ENCODE measurements at regions not wholly inside any gene's neighbourhood (a gene's known extent, or its start where the extent isn't known, plus 50 kb on each side); places are given as distances from the start of the nearest gene placed in this dataset.
"Not testable (repeated sequence)": the region's sequence is repeated elsewhere in the genome, so short reads cannot be mapped to it uniquely, and the experiment has no call there.

- DNase-seq (ENCODE audit: low spot score) (no peak), FAIRE-seq (no peak)
Observed at GRCh38 chr10:83725567-83725966, 413.7 kb upstream of the GHITM start.

DNA sequence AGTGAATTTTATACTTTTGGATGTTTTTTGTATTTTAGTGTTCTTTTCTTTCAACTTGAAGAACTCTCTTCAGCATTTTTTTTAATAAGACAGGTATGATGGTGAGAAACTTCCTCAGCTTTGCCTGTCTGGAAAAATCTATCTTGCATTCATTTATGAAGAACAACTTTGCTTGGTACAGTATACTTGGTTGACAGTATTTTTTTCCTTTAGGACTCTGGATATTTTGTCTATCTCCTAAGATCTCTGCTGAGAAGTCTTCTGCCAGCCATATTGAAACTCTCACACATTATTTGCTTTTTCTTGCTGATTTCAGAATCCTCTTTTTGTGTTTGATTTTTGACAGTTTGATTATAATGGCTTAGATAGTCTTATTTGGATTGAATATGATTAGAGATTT lies 405.0 kb upstream of the GHITM start:
- DNase-seq (ENCODE audit: low spot score) (no peak), FAIRE-seq (no peak)

- FAIRE-seq: no peak
- no peak for DNase-seq (ENCODE audit: low spot score)
Observed at GRCh38 chr10:83736008-83736407, 403.3 kb upstream of the GHITM start.

- FAIRE-seq: no peak
Observed at GRCh38 chr10:83750604-83751003, 388.7 kb upstream of the GHITM start.

GRCh38 chr10:83753490-83753889 lies 385.8 kb upstream of the GHITM start:
- DNase-seq (ENCODE audit: low spot score) (no peak), FAIRE-seq (no peak)

More at GRCh38 chr10:83750604-83751003, 388.7 kb upstream of the GHITM start:
- no peak for DNase-seq (ENCODE audit: low spot score)

- DNase-seq (ENCODE audit: low spot score): no peak
Observed at GRCh38 chr10:83754857-83755256, 384.5 kb upstream of the GHITM start.

DNA sequence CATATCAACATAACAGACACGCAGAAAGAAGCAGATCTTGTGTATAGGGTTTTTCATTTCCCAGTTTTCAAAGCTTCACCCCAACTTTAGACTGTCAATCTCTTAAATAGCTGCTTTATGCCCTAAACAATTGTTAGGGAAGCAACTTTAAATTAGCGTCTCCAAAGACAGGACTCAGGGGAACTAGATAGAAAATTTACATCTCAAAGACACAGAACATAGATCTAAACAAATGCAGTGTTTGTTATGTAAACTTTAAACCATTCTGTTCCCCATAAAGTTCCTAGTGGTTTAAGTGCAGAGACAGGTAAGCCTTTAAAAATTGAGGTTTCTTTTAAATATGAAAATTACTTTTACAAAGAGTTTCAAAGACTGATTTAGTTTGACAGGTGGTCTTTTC lies 379.2 kb upstream of the GHITM start:
- DNase-seq (ENCODE audit: low spot score) (no peak), FAIRE-seq (no peak)

More at GRCh38 chr10:83754857-83755256, 384.5 kb upstream of the GHITM start:
- no peak for FAIRE-seq

- no peak for DNase-seq (ENCODE audit: low spot score)
- FAIRE-seq: no peak
Observed at GRCh38 chr10:83764666-83765065, 374.6 kb upstream of the GHITM start.

DNA sequence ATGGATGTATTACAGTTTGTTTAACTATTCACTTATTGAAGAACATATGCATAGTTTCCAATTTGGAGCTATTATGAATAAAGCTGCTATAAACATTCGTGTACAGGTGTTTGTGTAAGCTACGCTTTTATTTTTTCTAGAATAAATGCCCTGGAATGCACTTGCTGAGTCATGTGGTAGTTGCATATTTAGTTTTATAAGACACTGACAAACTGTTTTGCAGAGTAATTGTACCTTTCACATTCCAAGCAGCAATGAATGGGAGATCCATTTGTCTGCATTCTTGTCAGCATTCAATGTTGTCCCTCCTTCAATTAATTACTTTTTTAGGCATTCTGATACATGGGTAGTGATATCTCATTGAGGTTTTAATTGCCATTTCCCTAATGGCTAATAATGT lies 373.6 kb upstream of the GHITM start:
- DNase-seq (ENCODE audit: low spot score) (no peak), FAIRE-seq (no peak)

- FAIRE-seq (no peak), DNase-seq (ENCODE audit: low spot score) (no peak)
Observed at GRCh38 chr10:83769281-83769820, 370.0 kb upstream of the GHITM start.

DNA sequence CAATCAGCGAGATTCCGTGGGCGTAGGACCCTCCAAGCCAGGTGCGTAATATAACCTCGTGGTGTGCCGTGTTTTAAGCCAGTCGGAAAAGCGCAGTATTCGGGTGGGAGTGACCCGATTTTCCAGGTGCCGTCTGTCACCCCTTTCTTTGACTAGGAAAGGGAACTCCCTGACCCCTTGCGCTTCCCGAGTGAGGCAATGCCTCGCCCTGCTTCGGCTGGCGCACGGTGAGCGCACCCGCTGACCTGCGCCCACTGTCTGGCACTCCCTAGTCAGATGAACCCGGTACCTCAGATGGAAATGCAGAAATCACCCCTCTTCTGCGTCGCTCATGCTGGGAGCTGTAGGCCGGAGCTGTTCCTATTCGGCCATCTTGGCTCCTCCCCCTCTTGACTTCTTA lies 352.6 kb upstream of the GHITM start:
- FAIRE-seq; DNase-seq (ENCODE audit: low spot score): not testable (repeated sequence)

DNA sequence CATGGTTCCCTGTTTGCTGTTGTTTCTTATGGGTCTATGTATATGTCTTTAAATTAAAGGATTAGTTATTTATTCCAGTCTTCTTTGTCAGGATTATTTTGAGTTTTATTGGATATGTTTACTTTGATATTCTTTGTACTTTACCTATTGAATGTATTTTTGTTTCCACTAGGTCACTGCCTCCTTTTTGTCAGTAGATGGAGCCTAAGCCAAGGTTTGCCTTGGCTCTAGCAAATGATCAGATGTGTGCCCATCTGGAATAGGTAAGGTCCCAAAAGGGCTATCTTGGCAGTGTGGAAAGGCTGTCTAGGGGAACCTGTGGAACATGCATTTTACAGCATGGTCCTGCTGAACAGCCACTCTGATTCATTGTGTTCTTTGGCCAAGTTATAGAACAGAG lies 337.3 kb upstream of the GHITM start:
- no peak for FAIRE-seq
- no peak for DNase-seq (ENCODE audit: low spot score)

GRCh38 chr10:83806717-83807116 lies 332.6 kb upstream of the GHITM start:
- no peak for DNase-seq (ENCODE audit: low spot score)
- no peak for FAIRE-seq

DNA sequence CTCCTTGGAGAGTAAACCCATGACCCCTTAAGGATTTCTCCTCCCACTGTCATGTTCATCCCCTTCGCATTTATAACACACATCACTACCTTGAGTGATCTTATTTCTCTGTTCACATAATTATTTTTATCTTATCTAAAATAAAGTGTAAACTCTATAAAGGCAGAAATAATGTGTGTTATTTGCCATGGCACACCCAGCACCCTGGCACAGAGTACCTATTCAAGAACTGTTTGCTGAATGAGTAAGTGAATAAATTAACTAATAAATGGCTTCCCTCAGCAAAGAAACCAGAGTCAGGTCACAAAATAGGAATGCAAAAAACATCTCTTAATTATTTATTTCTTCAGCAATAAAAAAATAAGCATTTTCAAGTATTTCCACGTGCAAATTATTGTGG lies 330.3 kb upstream of the GHITM start:
- DNase-seq (ENCODE audit: low spot score) (no peak), FAIRE-seq (no peak)

GRCh38 chr10:83816942-83817341 lies 322.4 kb upstream of the GHITM start:
- no peak for FAIRE-seq
- no peak for DNase-seq (ENCODE audit: low spot score)

GRCh38 chr10:83817797-83818196 lies 321.5 kb upstream of the GHITM start:
- no peak for FAIRE-seq
- DNase-seq (ENCODE audit: low spot score): no peak

GRCh38 chr10:83819609-83820008 lies 319.7 kb upstream of the GHITM start:
- DNase-seq (ENCODE audit: low spot score): no peak
- no peak for FAIRE-seq

GRCh38 chr10:83820033-83820432 lies 319.3 kb upstream of the GHITM start:
- FAIRE-seq (no peak), DNase-seq (ENCODE audit: low spot score) (no peak)

DNA sequence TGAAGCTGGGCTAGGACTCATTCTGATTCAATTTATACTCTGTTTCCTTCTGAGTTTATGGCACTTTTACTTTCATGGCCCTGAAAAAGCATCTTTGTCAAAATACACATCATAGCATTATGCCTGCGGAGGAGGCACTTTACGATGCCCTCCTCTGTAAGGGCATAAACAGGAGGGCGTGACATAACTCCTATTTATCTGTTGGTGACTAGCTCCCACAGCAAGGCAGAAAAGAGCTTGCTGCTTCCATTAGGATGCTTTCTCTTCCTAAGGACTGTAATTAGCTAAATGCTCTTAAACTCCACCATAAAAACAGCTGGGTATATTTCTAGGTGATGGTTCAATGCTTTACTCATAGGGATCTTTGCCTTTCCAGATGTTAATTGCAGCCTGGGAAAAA lies 315.2 kb upstream of the GHITM start:
- FAIRE-seq: no peak

DNA sequence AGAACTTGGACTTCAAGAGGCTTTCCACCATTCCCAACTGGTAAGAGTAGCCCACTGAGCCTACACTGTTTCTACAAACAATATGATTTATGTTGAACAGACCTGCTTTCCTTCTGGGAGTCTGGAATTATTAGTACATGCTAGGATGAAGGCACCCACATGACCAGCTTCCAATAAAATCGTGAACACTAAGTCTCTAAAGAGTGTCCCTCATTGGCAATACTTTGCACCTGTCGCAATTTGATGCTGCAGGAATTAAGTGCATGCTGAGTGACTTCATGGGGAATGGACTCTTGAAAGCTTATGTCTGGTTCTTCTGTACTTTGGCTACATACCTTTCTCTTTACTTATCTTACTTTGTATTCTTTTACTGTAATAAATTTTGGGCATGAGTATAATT lies 305.2 kb upstream of the GHITM start:
- FAIRE-seq (no peak), DNase-seq (ENCODE audit: low spot score) (no peak)

More for the DNA sequence above, 315.2 kb upstream of the GHITM start:
- DNase-seq (ENCODE audit: low spot score): no peak

DNA sequence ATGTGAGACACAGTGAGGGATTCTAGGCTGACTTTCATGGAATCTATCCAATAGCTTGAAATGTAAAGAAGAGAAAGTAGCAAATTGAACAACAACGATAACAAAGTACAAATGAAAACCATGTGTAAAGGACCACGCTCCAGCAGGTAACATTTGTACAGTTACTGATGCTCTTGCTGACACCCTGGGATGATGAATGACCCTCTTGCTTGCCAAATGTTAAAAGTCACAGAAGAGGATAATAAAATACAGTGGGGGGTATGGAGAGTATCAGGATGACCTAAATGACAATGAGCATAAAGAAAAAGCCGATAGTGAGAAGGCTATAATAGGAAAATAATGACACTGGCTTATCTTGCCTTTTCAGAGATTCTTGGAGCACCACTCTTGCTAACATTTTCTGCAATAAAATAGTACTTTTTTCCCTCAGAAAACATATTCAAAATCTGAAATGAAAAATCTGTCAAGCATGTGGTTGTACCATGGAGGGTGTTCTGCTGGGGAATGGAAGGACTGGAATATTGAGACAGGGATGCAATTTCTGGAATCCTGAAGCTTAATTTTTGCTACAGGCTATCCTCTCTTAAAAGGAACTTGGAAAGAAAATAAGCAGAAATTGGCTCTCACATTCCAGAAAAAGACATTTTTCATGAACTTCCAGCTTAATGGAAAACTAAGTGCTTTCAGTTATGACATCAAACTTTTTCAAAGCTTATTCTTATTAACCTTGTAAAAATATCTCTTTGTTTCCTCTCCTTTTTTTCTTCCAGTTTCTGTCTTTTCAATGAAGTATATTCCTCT lies 303.2 kb upstream of the GHITM start:
- no peak for DNase-seq (ENCODE audit: low spot score)
- no peak for FAIRE-seq

DNA sequence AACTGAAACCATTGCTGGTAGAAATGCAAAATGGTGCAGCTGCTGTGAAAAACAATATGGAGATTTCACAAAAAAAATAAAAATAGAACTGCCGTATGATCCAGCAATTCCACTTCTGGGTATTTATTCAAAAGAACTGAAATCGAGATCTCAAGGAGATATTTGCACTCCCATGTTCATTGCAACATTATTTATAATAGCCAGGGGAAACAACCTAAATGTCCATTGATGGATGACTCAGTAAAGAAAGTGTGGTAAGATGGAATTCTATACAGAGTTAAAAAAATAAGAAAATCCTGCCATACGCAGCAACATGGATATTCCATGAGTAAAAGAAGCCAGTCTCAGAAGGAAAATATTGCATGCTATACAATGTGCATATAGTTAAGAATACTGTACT lies 290.6 kb upstream of the GHITM start:
- no peak for DNase-seq (ENCODE audit: low spot score)
- no peak for FAIRE-seq

DNA sequence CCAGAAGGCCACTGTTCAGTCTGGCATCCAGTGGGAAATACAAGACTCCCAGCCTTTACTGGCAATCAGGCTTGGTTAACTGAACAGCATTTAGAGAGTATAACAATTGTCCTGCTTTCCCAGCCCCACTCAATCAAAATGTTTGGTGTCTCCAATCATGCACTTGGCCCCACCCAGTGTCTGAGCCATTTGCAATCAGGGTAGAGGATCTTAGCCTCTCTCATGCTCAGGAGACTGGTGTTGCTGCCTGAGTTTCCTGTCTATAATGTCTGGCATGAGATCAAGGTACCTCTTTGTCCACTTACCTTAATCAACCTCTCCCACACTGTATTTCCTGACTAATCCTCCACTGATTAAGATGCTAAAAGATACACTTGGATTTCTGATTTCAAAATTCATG lies 290.2 kb upstream of the GHITM start:
- FAIRE-seq: no peak
- DNase-seq (ENCODE audit: low spot score): no peak

Measured in RCC 7860 (cell line).